GM12875 (cell line): ENCODE measurements at regions not wholly inside any gene's neighbourhood (a gene's known extent, or its start where the extent isn't known, plus 50 kb on each side); places are given as distances from the start of the nearest gene placed in this dataset.

Experiments
- H3K4me3 ChIP-seq: one replicate; pipeline ENCODE4 v1.5.1; 2011; ENCODE audit warnings: low read depth, low read length, control low read depth
- TF ChIP-seq, protein P1 (sequence below): IDR thresholded peaks from 2 replicates; pipeline ENCODE4 v1.5.1; 2011; ENCODE audit warnings: low read depth, mild to moderate bottlenecking, control low read depth, inconsistent platforms, low read length, moderate library complexity, borderline replicate concordance; ENCODE audit not compliant: insufficient read depth

DNA sequence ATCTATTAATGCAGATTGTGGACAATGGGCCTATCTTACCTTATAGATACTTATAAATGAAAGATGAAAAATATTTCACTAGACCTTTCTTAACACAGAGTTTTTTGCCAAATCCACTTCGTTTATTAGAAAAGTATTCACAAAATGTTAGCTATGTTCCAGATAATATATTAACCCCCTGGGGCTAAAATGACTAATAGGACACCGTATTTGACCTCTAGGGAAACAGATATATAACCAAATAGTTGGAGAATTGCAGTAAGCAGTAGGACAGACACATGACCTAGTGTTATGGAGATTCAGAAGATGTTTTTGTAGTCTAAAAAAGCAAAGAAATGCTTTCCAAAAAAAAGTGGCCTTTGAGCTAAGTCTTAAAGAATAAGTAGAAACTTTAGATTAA lies 106.9 kb downstream of the SEC16B start:
- TF ChIP-seq, protein P1, sequence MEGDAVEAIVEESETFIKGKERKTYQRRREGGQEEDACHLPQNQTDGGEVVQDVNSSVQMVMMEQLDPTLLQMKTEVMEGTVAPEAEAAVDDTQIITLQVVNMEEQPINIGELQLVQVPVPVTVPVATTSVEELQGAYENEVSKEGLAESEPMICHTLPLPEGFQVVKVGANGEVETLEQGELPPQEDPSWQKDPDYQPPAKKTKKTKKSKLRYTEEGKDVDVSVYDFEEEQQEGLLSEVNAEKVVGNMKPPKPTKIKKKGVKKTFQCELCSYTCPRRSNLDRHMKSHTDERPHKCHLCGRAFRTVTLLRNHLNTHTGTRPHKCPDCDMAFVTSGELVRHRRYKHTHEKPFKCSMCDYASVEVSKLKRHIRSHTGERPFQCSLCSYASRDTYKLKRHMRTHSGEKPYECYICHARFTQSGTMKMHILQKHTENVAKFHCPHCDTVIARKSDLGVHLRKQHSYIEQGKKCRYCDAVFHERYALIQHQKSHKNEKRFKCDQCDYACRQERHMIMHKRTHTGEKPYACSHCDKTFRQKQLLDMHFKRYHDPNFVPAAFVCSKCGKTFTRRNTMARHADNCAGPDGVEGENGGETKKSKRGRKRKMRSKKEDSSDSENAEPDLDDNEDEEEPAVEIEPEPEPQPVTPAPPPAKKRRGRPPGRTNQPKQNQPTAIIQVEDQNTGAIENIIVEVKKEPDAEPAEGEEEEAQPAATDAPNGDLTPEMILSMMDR: no peak

DNA sequence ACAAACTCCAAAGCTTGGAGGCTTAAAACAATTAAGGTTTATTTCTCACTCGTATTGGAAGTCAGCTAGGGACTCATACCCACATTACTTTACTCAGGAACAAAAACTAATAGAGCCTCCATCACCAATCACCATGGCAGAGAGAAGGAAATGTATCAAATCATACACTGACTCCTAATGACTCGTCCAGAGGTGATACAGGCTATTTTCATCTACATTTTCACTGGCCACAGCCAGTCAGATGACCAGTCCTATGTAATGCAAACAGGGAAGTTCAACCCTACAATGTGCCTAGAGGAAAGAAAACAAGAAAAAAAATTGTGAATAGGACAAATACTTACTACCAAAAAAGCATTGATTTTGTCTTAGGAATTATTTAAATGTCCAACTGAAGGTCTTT lies 110.3 kb downstream of the SEC16B start:
- H3K4me3 ChIP-seq: no peak overlapping the region
- TF ChIP-seq, protein P1: no peak

More for the DNA sequence above, 106.9 kb downstream of the SEC16B start:
- no peak overlapping the region for H3K4me3 ChIP-seq

DNA sequence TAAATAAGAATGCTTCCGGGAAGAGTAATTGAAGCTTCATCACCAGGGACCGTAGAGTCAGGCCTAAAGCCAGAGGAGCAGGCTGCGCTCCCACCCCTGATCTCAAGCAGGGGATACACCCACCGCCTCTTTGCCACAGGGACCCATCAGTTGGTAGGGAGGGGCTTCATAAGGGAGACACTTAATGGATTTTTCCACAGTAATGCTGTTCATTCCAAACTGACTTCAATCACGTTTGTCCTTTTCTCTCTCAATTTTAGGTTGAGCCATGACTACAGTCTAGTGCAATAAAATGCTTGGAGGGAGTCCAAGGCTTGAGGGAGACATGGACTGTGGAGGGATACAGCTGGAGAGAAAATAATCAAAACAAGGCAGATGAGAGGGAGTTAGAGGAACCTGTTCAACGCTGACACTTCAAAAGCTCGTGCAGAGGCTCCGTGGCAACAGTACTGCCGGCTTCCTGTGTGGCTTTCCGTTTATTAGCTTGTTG lies 111.5 kb downstream of the SEC16B start:
- TF ChIP-seq, protein P1: no peak
- no peak overlapping the region for H3K4me3 ChIP-seq

DNA sequence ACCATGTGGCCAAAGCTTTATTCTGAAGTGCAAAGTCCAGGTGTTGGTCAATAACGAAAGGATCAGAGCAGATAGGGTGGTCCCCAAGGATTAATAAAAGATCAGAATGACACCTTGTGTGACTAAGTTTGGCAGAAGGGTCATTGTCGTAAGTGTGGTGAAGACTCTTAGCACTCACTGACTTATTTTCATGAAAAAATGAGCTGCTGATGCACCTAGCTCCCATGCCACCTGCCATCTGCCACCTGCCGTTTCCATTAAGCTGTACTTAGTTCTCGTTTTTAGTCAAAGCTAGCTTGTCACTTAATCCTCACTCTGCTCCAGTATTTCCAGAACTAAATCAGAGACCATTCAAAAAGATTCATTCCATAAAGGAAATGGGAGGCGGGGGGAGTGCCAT lies 112.6 kb downstream of the SEC16B start:
- no peak overlapping the region for H3K4me3 ChIP-seq
- TF ChIP-seq, protein P1: no peak

DNA sequence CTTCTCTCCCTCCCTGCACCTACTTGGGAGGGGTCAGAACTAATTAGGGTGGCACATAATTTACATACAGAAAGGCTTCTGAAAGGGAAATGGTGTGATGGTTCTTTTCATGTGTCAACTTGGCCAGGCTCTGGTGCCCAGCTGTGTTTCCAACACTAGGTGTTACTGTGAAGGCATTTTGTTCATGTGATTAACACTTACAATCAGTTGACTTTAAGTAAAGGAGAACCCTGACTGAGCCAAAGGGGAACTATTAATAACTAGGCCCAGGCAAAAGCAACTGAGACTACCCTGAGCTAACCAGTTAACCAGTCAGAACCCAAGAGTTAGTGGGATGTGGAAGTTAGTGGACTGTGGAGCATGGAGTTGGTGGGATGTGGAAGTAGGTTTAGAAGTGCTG lies 114.9 kb downstream of the SEC16B start:
- TF ChIP-seq, protein P1: no peak

DNA sequence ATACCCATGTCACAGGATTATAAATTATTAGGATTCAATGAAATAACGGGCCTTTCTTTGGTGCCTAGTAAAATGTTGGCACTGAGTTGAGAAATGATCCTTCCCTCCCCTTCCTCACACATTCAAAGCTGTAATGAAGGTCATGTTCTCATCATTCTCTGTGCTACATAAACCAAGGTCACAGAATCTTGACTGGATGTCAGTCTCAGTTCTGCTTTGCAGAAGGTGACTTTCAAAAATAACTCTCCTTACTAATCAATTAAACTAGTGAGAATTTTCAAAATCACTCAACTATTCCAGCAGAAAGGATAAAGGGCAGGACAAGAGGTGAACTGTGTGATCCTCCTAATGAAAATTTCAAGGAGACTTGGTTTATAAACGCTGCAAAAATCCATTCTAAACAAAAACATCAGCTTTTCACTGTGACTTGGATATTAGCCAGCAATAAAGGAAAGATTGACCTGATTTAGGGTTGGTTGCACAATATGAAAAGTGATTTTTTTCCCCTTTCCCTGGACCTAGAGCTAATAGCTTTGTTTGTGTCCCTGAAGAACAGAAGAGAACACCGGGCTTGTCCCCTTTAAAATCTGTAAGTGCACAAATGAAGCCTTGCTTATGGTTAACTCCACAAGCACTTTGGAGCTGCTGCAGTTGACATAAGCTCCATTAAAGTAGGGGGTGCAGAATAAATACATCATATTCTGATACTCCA lies 120.1 kb downstream of the SEC16B start:
- TF ChIP-seq, protein P1: no peak

More for the DNA sequence above, 114.9 kb downstream of the SEC16B start:
- H3K4me3 ChIP-seq: no peak overlapping the region

DNA sequence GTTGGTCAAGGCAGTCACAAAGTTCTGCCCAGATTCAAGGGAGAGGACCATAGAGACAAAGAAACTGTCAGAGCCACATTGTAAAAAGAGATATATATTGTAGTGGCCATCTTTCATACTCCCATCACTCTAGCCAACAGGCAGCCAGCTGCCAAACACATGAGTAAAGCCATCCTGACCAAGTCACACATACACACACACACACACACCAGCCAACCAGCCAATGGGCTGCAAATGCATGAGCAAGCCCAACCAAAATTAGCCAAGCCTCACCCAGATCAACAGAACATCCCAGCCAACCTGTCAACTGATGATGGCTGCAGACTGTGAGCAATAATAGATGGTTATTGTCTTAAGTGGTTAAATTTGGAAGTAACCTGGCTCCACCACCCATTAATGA lies 120.7 kb downstream of the SEC16B start:
- TF ChIP-seq, protein P1: no peak
- no peak overlapping the region for H3K4me3 ChIP-seq

More for the DNA sequence above, 120.1 kb downstream of the SEC16B start:
- H3K4me3 ChIP-seq: no peak overlapping the region
